Smooth muscle cell (in vitro differentiated cells): ENCODE measurements at regions not wholly inside any gene's neighbourhood (a gene's known extent, or its start where the extent isn't known, plus 50 kb on each side); places are given as distances from the start of the nearest gene placed in this dataset.

Source experiments
- DNase-seq: peaks from one replicate; lab custom pipeline; 2025; ENCODE audit not compliant: unreplicated experiment; lab: John Stamatoyannopoulos, UW
- H2AFZ ChIP-seq: fragments of 200-600 bp; sonication (generic); 2 replicates; pipeline ENCODE4 v1.6.0; 2016; ENCODE audit warnings: antibody characterized with exemption, low read depth, mild to moderate bottlenecking
- H3F3A ChIP-seq: fragments of 200-600 bp; sonication (generic); 2 replicates; pipeline ENCODE4 v1.6.0; 2017; ENCODE audit warnings: antibody characterized with exemption, low read depth
- H3K27ac ChIP-seq: fragments of 200-600 bp; sonication (generic); 2 replicates; pipeline ENCODE4 v1.5.1; 2016; ENCODE audit warnings: low read depth, mild to moderate bottlenecking
- H3K27me3 ChIP-seq: fragments of 200-600 bp; sonication (generic); 2 replicates; pipeline ENCODE4 v1.6.1; 2016; ENCODE audit warnings: low read depth, mild to moderate bottlenecking
- H3K36me3 ChIP-seq: fragments of 200-600 bp; sonication (generic); 2 replicates; pipeline ENCODE4 v1.5.1; 2016; ENCODE audit warnings: low read depth
- H3K4me1 ChIP-seq: fragments of 200-600 bp; sonication (generic); 2 replicates; pipeline ENCODE4 v1.5.1; 2016; ENCODE audit warnings: low read depth
- H3K4me2 ChIP-seq: fragments of 200-600 bp; sonication (generic); 2 replicates; pipeline ENCODE4 v1.6.0; 2016; ENCODE audit warnings: mild to moderate bottlenecking
- H3K4me3 ChIP-seq: fragments of 200-600 bp; sonication (generic); 2 replicates; pipeline ENCODE4 v1.5.1; 2016; ENCODE audit warnings: mild to moderate bottlenecking
- H3K79me2 ChIP-seq: fragments of 200-600 bp; sonication (generic); 2 replicates; pipeline ENCODE4 v1.6.0; 2016; ENCODE audit warnings: low read depth, mild to moderate bottlenecking
- H3K9ac ChIP-seq: fragments of 200-600 bp; sonication (generic); 2 replicates; pipeline ENCODE4 v1.6.0; 2016; ENCODE audit warnings: low read depth
- H3K9me3 ChIP-seq: fragments of 200-600 bp; sonication (generic); replicated peaks from 2 replicates; pipeline ENCODE4 v1.5.1; 2016; ENCODE audit warnings: low read depth
- H4K20me1 ChIP-seq: fragments of 200-600 bp; sonication (generic); 2 replicates; pipeline ENCODE4 v1.6.0; 2016; ENCODE audit warnings: low read depth
- CTCF ChIP-seq: fragments of 200-600 bp; sonication (generic); IDR thresholded peaks from 2 replicates; pipeline ENCODE4 v1.5.1; 2017; ENCODE audit warnings: borderline replicate concordance, mild to moderate bottlenecking, antibody characterized with exemption; ENCODE audit not compliant: insufficient read depth, poor library complexity, severe bottlenecking
- WGBS: methylation state at CpG from one replicate; pipeline ENCODE4 v1.1.7; 2016; ENCODE audit warnings: low lambda C conversion rate; 5-methylcytosine and 5-hydroxymethylcytosine counted together

- Histone ChIP-seq H3K27ac (no peak overlapping the region), H3K9me3 (no peaks in the 10 kb centered on the region), H3K9ac (no peak overlapping the region), H2AFZ (no peak overlapping the region), H3K4me1 (no peaks in the 10 kb centered on the region), H3K27me3 (peaks cover 3% of the 10 kb centered on the region), H3K36me3 (no peaks in the 10 kb centered on the region), H3F3A (no peaks in the 10 kb centered on the region), H4K20me1 (no peaks in the 10 kb centered on the region), H3K4me2 (no peak overlapping the region), H3K79me2 (no peaks in the 10 kb centered on the region), H3K4me3 (no peak overlapping the region)
- TF ChIP-seq CTCF = no peak
- DNase-seq = no peak
Measured at GRCh38 chr2:23301136-23301535, 83.8 kb upstream of the KLHL29 start.

GRCh38 chr2:23302591-23302990 lies 82.4 kb upstream of the KLHL29 start:
- Histone ChIP-seq H3F3A (no peaks in the 10 kb centered on the region), H3K4me1 (no peaks in the 10 kb centered on the region), H4K20me1 (no peaks in the 10 kb centered on the region), H3K9ac (no peak overlapping the region), H3K4me3 (no peak overlapping the region), H2AFZ (no peak overlapping the region), H3K27me3 (peaks cover 3% of the 10 kb centered on the region), H3K9me3 (no peaks in the 10 kb centered on the region), H3K27ac (no peak overlapping the region), H3K79me2 (no peaks in the 10 kb centered on the region), H3K36me3 (no peaks in the 10 kb centered on the region), H3K4me2 (no peak overlapping the region)
- TF ChIP-seq CTCF = no peak
- DNase-seq = no peak

GRCh38 chr2:23306401-23306800 lies 78.6 kb upstream of the KLHL29 start:
- H2AFZ ChIP-seq = no peak overlapping the region
- peaks cover 3% of the 10 kb centered on the region for H3K27me3 ChIP-seq
- no peak for TF ChIP-seq CTCF
- no peaks in the 10 kb centered on the region for H3K9me3 ChIP-seq
- H3F3A ChIP-seq = no peaks in the 10 kb centered on the region
- no peaks in the 10 kb centered on the region for H4K20me1 ChIP-seq
- no peak overlapping the region for H3K9ac ChIP-seq
- no peaks in the 10 kb centered on the region for H3K36me3 ChIP-seq
- no peak for DNase-seq
- H3K27ac ChIP-seq = no peak overlapping the region
- no peaks in the 10 kb centered on the region for H3K79me2 ChIP-seq
- H3K4me3 ChIP-seq = no peak overlapping the region
- H3K4me2 ChIP-seq = no peak overlapping the region
- no peaks in the 10 kb centered on the region for H3K4me1 ChIP-seq
- WGBS = 95% methylated on average over 9 of the region's 9 CpGs

GRCh38 chr2:23311186-23311585 lies 73.8 kb upstream of the KLHL29 start:
- Histone ChIP-seq H3K27me3 (peaks cover 7% of the 10 kb centered on the region), H3K4me2 (no peak overlapping the region), H3K36me3 (no peaks in the 10 kb centered on the region), H4K20me1 (no peaks in the 10 kb centered on the region), H3K4me1 (no peaks in the 10 kb centered on the region), H3K27ac (no peak overlapping the region), H3K9ac (no peak overlapping the region), H3K79me2 (no peaks in the 10 kb centered on the region), H3K4me3 (no peak overlapping the region), H3K9me3 (no peaks in the 10 kb centered on the region), H2AFZ (no peak overlapping the region), H3F3A (no peaks in the 10 kb centered on the region)
- 78% methylated on average over 1 of the region's 1 CpG for WGBS
- DNase-seq = no peak
- no peak for TF ChIP-seq CTCF
